Heart left ventricle (tissue), 16 donors: ENCODE measurements at regions not wholly inside any gene's neighbourhood (a gene's known extent, or its start where the extent isn't known, plus 50 kb on each side); places are given as distances from the start of the nearest gene placed in this dataset.

Experiments used
- ATAC-seq, 4 donors: fragments of 200-7000 bp; cut with Tn5 transposase; one replicate each; pipeline ENCODE4 v1.9.1; 2020 to 2022; ENCODE audit warnings: moderate library complexity in 4 of 4, mild to moderate bottlenecking in 3 of 4, moderate number of reproducible peaks in 1 of 4
- DNase-seq, 5 donors: peaks; one replicate each; pipeline ENCODE4 v3.0.0-alpha.2; 2020
- H3K27ac ChIP-seq, 12 donors: fragments of 200-600 bp; sonication (generic) in 4 of 12; one replicate each; pipeline versions ENCODE4 v1.5.0 to v1.8.0; 2016 to 2022; ENCODE audit warnings: mild to moderate bottlenecking in 2 of 12
- H3K27me3 ChIP-seq, 9 donors: fragments of 200-600 bp; sonication (generic) in 2 of 9; one replicate each; pipeline versions ENCODE4 v1.5.1 to v1.8.0; 2016 to 2022; ENCODE audit warnings: mild to moderate bottlenecking in 3 of 9
- H3K36me3 ChIP-seq, 9 donors: fragments of 200-600 bp; sonication (generic) in 2 of 9; one replicate each; pipeline versions ENCODE4 v1.5.0 to v1.8.0; 2018 to 2022; ENCODE audit warnings: mild to moderate bottlenecking in 2 of 9
- H3K4me1 ChIP-seq, 12 donors: fragments of 200-600 bp; sonication (generic) in 4 of 12; one replicate each; pipeline versions ENCODE4 v1.5.0 to v1.8.0; 2016 to 2022; ENCODE audit warnings: mild to moderate bottlenecking in 3 of 12
- H3K4me3 ChIP-seq, 12 donors: fragments of 200-600 bp; sonication (generic) in 4 of 12; one replicate each; pipeline versions ENCODE4 v1.5.0 to v1.8.0; 2017 to 2022; ENCODE audit warnings: mild to moderate bottlenecking in 9 of 12, moderate library complexity in 4 of 12
- H3K9me3 ChIP-seq, 12 donors: fragments of 200-600 bp; sonication (generic) in 4 of 12; one replicate each; pipeline versions ENCODE4 v1.5.0 to v1.8.0; 2016 to 2022; ENCODE audit warnings: mild to moderate bottlenecking in 1 of 12
- POLR2A ChIP-seq, 2 donors: fragments of 450-650 bp; IDR thresholded peaks; one replicate each; pipeline ENCODE4 v1.6.1; 2017; ENCODE audit warnings: antibody characterized with exemption in 2 of 2, mild to moderate bottlenecking in 2 of 2, moderate library complexity in 2 of 2
- WGBS, 4 donors: extraction: QIAGEN DNeasy Blood & Tissue Kit in 2 of 4; methylation state at CpG; one replicate each; pipeline versions ENCODE4 v1.1.5 to v1.1.7; 2013 to 2018; 5-methylcytosine and 5-hydroxymethylcytosine counted together
- intact Hi-C, 10 donors: fragments of 100-400 bp; cut with DNase I; formaldehyde crosslinking; loops; one replicate each; pipeline versions ENCODE4 v1.11.1 to v1.14.2; 2022
- TF ChIP-seq, protein P1 (sequence below), 12 donors: fragments of 200-600 bp; sonication (generic) in 4 of 12; IDR thresholded peaks; one replicate each; pipeline versions ENCODE4 v1.5.0 to v1.8.0; 2018 to 2022; ENCODE audit warnings: antibody characterized with exemption in 12 of 12, mild to moderate bottlenecking in 5 of 12
- donor health status: ischemic (EF 13 %, LVEDD 7.1; RV severe dilation, severe dysfunction).
- donor health status: healthy with polysubstance abuse.
- donor health status: DM: no; HTN: yes; CAD: no.
- donor health status: DM: no; HTN: no; CAD: no.
- donor health status: ischemic (EF 25% LVEDD 6.9; RV normal size, moderate dysfunction).
- donor health status: ischemic (EF 25% LVEDD 5.7; RV mildly dilated, moderate dysfunction).
- donor health status: healthy.
- donor health status: DM: yes; HTN: yes; CAD: no.
- donor health status: ischemic (EF 35%, LVEDD 5.7; RV mildly dilated, moderate dysfunction).
- donor health status: nonischemic (EF 11% LVEDD 7.7; RV severe dilation, severe dysfunction).
- donor health status: DM: yes; HTN: yes; CAD: no.
- donor health status: PGD.
- donor health status: ischemic (EF 29% LVEDD 5.4; RV normal size, mild dysfunction).
- donor health status: nonischemic (EF 23%, LVEDD 6.1; RV moderate dilation, normal function).

GRCh38 chr1:30043256-30043655 lies 680.1 kb downstream of the MATN1 start:
- Histone ChIP-seq H3K27ac (no peak overlapping the region), H3K9me3 (peaks cover 0 to 10% (median 0%) of the 10 kb centered on the region in 12 donors), H3K4me1 (no peaks in the 10 kb centered on the region), H3K4me3 (no peak overlapping the region), H3K27me3 (no peaks in the 10 kb centered on the region), H3K36me3 (no peaks in the 10 kb centered on the region)
- TF ChIP-seq, protein P1, sequence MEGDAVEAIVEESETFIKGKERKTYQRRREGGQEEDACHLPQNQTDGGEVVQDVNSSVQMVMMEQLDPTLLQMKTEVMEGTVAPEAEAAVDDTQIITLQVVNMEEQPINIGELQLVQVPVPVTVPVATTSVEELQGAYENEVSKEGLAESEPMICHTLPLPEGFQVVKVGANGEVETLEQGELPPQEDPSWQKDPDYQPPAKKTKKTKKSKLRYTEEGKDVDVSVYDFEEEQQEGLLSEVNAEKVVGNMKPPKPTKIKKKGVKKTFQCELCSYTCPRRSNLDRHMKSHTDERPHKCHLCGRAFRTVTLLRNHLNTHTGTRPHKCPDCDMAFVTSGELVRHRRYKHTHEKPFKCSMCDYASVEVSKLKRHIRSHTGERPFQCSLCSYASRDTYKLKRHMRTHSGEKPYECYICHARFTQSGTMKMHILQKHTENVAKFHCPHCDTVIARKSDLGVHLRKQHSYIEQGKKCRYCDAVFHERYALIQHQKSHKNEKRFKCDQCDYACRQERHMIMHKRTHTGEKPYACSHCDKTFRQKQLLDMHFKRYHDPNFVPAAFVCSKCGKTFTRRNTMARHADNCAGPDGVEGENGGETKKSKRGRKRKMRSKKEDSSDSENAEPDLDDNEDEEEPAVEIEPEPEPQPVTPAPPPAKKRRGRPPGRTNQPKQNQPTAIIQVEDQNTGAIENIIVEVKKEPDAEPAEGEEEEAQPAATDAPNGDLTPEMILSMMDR (IDR thresholded peaks at IDR 0.05) = no peak
- no peak for TF ChIP-seq POLR2A (IDR thresholded peaks at IDR 0.05)
- DNase-seq (no peak), ATAC-seq (no peak)
- 67 to 74% (median 70%) methylated on average over 2 of the region's 2 CpGs for WGBS, 4 donors
- intact Hi-C loops = no loop called here

DNA sequence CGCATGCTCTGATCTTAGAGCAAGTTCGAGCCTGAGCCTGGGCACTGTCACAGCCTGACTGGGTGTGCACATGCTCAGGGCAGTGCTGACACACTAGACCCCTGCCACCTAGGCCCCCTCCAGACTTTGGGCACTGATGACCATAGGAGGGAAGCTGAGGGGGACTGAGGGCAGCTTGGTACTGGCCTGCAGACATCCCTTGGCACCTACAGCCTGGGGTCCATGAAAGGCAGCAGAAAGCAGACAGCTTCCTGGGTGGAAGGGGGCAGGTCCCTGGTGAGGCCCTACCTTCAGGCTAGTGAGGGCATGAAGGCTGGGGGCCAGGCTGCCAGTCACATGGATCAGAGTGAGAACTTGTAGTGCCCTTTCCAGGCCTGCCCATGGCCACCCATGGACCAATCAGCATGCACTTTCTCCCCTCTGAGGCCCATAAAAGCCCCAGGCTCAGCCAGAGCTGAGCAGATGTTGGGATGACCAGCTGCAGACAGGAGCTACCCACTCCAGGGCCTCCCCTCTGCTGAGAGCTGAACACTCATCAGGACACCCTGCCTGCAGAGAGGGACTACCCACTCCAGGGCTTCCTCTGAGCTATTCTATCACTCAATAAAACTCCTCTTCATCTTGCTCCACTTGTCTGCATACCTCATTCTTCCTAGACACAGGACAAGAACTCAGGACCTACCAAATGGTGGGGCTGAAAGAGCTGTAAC lies 680.8 kb downstream of the MATN1 start:
- WGBS, 4 donors = 85 to 94% (median 92%) methylated on average over 2 of the region's 2 CpGs
- H3K27ac ChIP-seq = no peak overlapping the region
- DNase-seq = no peak
- TF ChIP-seq, protein P1 (IDR thresholded peaks at IDR 0.05) = no peak
- no peak for TF ChIP-seq POLR2A (IDR thresholded peaks at IDR 0.05)
- H3K4me1 ChIP-seq = no peaks in the 10 kb centered on the region
- intact Hi-C loops = no loop called here
- H3K4me3 ChIP-seq = no peak overlapping the region
- no peak for ATAC-seq
- H3K27me3 ChIP-seq = no peaks in the 10 kb centered on the region
- H3K9me3 ChIP-seq = peaks cover 0 to 10% (median 0%) of the 10 kb centered on the region in 12 donors
- no peaks in the 10 kb centered on the region for H3K36me3 ChIP-seq

DNA sequence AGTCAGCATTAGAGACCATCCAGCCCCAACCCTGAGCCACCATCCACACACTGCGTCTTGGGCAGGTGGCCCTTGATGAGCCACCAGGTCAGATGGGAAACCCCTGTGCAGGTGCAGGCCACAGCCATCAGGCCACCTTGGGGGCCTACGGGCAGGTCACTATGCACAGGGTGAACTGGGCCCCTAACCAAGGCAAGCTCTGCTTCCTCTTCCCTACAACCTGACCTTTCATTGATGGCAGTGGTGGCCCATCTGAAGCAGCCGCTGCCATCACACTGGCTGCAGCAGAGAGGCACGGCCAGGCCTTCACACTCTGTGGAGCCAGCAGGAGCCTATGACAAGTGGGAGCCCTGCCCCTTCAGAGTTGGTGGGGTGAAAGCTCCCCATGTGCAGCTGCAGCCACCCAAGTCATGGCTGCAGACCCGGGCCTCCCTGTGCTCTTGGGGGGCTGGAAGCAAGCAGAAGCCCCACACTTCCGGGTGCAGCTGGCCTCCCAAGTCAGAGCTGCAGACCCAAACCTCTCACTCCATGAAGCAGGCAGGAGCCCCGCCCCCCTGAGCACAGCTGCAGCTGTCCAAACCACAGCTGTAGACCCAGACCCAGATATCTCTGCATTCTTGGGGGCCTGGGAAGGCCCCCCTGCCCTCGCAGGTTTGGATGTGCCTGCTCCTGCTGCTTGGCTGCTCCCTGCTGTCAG lies 681.5 kb downstream of the MATN1 start:
- intact Hi-C loops = no loop called here
- no peaks in the 10 kb centered on the region for H3K4me1 ChIP-seq
- WGBS, 4 donors = 86 to 100% (median 89%) methylated on average over 5 to 8 of the region's 8 CpGs
- no peaks in the 10 kb centered on the region for H3K27me3 ChIP-seq
- peaks cover 0 to 10% (median 0%) of the 10 kb centered on the region in 12 donors for H3K9me3 ChIP-seq
- H3K4me3 ChIP-seq = no peak overlapping the region
- ATAC-seq = no peak
- H3K27ac ChIP-seq = no peak overlapping the region
- no peak for TF ChIP-seq POLR2A (IDR thresholded peaks at IDR 0.05)
- TF ChIP-seq, protein P1 (IDR thresholded peaks at IDR 0.05) = no peak
- no peaks in the 10 kb centered on the region for H3K36me3 ChIP-seq
- no peak for DNase-seq
